Fibroblast of skin of right quadriceps (primary cell): ENCODE measurements at regions not wholly inside any gene's neighbourhood (a gene's known extent, or its start where the extent isn't known, plus 50 kb on each side); places are given as distances from the start of the nearest gene placed in this dataset.
"Not testable (repeated sequence)": the region's sequence is repeated elsewhere in the genome, so short reads cannot be mapped to it uniquely, and the experiment has no call there.

Experiments
- DNase-seq: peaks from one replicate; pipeline ENCODE4 v3.0.0-alpha.2; 2013

- no peak for DNase-seq
Observed at GRCh38 chr2:194320520-194320919, 1336.5 kb upstream of the SLC39A10 start.

GRCh38 chr2:194319222-194319992 is 1337.6 kb upstream of the SLC39A10 start:
- no peak for DNase-seq

DNA sequence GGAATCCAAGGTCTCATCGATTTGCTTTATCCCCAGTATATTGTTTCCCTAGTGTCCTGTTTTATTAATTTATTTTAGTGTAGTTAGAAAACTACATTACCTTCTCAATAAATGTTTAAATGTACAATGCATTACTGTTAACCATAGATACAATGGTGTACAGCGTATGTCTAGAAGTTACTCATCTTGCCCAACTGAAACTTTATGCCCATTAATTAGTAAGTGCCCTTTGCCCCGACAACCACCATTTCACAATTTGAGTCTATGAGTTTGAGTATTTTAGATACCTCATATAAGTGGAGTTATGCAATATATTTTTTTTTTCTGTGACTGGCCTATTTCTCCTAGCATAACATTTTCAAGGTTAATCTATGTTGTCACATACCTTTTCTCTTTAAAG is 1343.0 kb upstream of the SLC39A10 start:
- no peak for DNase-seq

DNA sequence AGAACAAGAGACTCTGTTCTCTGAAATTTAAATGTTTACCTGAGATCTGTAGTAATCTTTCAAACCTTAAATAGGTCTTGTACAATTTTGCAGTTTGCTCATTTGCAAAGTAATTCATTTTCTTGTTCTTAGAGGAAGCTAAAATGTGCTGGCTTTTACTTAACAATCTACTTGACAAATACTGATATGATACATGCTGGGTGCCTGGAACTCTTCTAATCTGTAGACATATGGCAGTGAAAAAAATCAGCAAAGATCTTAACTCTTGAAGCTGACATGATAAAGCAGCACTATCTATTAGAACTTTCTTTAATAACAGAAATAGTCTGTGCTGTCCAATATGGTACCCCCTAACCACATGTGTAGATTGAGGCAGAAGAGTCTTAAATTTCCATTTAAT is 1352.8 kb upstream of the SLC39A10 start:
- no peak for DNase-seq

DNA sequence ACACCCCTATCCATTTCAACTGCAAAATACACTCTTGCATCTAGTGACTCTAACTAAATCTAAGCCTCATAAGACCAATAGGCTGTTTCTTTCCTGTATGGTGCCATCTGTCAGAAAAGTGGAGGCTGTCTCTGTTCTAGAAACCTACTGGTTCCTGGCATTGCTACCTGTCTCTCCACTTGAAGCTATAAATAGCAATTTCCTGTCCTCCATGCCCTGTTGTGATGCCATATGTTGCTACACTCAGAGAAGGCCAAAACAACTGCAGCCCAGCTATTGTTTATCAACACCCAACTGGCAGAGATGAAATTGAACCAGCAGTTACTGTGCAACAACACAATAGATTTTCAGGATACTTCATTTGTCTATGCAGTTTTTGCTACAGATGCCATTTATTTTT is 1355.1 kb upstream of the SLC39A10 start:
- DNase-seq = no peak

- no peak for DNase-seq
Observed at GRCh38 chr2:194294156-194294555, 1362.9 kb upstream of the SLC39A10 start.

DNA sequence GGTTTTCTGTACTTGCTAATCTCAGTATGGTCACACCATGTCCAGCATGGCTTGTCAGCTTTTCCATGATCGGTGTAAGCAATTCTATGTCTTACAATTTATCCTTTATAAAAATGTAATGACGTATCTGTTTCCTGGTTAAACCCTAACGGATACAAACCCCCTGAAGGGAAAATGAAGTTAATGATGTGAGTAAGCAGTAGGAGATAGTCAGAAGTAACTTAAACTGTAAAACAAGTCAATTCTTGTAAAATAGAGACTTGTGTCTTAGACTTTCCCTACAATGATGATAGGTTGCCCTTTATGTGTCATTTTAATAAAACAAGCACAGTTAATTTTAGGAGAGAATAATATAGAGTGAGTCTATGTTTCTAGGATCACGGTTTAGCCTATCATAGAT is 1365.9 kb upstream of the SLC39A10 start:
- no peak for DNase-seq

DNA sequence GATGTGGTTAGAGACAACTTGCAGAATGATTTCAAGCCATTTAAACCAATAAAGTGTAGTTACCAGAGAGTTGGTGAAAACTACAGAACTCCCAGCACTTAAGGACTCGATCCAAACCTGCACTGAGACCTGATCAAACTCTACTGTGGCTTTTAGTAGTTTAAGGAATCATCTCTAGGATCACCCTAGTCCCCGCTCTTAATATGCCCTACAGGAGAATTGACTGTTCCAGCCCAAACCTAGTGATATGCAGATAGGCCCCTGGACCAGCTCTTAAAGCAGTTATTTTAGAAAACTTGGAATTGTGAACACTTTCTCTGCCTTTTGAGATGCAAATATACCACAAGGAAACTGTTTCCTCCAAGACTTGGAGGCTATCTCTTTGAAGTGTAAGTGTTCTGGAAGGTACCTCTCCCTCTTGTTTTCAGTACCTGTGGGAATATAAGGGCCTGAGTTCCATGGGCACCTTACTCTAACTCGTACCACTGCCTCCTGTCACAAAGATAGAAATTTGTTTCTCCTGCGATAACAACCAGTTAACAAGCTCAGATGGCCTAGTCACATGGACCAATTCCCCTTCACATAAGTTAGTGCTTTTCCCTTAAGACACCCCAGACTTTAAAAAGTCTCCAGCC is 1367.2 kb upstream of the SLC39A10 start:
- no peak for DNase-seq

- not testable (repeated sequence) for DNase-seq
Observed at GRCh38 chr2:194276667-194277066, 1380.4 kb upstream of the SLC39A10 start.

GRCh38 chr2:194271293-194271961 is 1385.6 kb upstream of the SLC39A10 start:
- no peak for DNase-seq

DNA sequence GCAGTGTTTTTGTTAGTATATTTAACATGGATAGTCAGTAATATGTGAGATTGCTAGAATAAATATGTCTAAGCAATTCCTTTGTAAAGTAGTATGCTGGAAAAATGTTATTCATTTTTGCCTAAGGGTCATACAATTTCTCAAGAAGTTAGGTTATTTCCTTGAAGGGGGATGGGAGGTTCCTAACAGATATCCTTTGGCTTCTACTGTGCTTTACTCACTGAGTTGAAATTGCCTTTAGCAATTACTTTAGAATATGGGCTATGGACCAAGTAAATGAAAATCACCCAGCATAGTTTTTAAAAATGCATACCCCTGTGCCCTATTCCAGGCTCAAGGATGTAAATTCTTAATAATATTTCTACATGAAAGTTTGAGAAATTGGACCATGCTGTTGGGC is 1386.4 kb upstream of the SLC39A10 start:
- DNase-seq = no peak

DNA sequence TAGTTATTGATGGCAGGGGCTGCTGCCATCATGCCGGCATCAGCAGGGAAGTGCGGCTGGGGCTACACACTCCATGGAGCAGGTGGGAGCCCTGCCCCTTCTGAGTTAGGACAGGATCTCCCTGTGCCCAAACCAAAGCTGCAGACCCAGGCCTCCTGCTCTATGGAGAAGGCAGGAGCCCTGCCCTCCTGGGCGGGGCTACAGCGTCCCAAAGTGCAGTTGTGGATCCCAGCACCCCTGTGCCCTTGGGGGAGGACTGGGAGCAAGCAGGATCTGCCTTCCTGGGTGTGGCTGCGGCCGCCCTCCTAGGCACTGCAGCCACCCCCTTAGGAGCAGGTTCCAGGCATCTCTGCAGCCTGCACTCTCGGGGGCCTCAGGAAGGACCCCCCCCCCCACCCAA is 1392.4 kb upstream of the SLC39A10 start:
- DNase-seq = no peak

- no peak for DNase-seq
Observed at GRCh38 chr2:194260185-194260584, 1396.8 kb upstream of the SLC39A10 start.

DNA sequence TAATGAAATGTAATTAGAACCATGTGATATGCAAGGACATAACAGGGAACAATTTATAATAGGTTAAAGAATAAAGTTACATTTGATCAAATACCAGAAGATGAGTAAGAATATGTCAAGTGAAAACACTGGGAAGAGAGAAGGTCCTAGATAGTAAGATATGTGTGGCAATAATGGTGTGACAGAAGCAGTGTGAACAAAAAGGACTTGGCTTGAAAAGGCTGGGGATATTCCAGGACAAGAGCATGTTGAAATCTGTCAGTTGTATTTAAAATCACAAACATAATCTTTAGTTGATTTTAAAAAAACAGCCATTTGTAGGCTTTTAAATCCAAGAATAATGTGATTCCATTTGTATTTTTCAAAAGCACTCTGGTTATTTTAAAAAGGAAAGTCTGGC is 1399.9 kb upstream of the SLC39A10 start:
- no peak for DNase-seq

GRCh38 chr2:194253528-194254259 is 1403.3 kb upstream of the SLC39A10 start:
- DNase-seq = no peak

GRCh38 chr2:194252127-194252526 is 1404.9 kb upstream of the SLC39A10 start:
- DNase-seq = no peak

DNA sequence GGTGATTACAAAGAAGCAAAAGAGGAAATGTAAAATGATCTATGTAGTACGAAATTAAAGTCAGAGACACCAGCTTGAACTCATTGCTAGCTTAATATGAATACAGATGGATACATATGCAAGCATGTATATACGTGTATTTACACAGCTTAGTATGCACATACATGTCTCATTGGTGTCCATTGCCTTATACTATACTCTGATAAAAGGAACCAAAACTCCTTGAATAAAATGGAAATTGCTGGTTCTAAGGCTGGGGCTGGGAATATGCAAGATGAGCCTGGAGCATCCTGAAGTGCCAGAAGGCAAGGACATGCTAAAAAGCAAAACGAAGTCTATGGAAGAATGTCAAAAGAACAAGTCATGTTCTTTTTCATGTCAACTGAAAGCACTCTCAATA is 1424.4 kb upstream of the SLC39A10 start:
- no peak for DNase-seq

GRCh38 chr2:194223218-194223617 is 1433.8 kb upstream of the SLC39A10 start:
- DNase-seq = no peak

DNA sequence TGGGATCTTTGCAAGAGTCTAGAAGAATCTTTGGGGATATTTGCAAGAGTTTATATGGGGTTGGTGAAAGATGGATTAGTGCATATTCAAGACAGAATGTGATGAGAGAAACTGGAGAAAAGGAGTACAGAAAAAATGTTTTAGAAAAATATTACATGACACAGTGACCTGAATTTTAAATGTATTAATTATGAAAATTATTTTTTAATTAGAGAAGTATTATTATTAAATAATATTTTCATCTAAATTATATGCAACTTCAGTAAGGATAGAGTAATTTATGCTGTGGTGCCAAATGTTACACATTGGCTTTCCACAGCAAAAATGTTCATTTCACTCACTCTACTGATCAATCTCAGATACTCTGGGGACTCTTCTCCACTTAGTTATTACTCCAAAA is 1442.8 kb upstream of the SLC39A10 start:
- DNase-seq = no peak

GRCh38 chr2:194205568-194206227 is 1451.3 kb upstream of the SLC39A10 start:
- no peak for DNase-seq

DNA sequence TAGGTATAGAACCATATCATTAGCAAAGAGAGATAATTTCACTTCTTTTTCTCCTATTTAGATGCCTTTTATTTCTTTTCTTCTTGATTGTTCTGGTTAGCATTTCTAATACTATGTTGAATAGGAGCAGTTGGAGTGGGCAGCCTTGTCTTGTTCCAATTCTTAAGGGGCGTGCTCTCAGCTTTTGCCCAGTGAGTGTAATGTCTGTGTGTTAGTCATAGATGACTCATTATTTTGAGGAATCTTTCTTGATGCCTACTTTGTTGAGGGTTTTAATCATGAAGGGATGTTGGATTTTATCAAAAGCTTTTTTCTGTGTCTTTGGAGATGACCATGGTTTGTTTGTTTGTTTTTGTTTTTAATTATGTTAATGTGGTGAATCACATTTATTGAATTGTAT is 1453.1 kb upstream of the SLC39A10 start:
- peak; percentile 7 for DNase-seq

DNA sequence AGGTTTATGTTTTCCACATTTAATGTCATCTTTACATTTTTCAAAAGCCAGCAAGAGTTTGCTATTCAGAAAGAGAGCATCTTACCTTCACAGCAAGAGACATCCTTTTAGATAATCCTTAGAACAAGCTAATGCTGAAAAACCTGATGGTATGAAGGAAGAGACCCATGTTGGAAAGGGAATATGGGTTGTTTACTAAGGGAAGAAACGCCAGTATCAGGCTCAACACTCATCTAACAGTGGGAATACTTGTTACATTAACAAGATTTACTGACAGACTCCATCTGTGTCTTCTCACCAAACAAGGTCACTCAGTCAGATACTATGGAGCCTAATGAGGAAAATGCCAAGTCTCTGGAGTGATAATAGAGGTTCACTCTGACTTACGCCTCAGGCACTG is 1474.1 kb upstream of the SLC39A10 start:
- DNase-seq = no peak

DNA sequence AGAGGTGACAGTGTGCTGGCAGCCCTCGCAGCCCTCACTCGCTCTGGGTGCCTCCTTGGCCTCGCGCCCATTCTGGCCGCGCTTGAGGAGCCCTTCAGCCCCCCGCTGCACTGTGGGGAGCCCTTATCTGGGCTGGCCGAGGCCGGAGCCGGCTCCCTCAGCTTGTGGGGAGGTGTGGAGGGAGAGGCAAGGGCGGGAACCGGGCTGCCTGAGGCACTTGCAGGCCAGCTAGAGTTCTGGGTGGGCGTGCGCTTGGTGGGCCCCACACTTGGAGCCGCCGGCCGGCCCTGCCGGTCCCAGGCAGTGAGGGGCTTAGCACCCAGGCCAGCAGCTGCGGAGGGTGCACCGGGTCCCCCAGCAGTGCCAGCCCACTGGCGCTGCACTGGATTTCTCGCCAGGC is 1480.9 kb upstream of the SLC39A10 start:
- no peak for DNase-seq
